Chondrocyte (in vitro differentiated cells): ENCODE measurements at regions not wholly inside any gene's neighbourhood (a gene's known extent, or its start where the extent isn't known, plus 50 kb on each side); places are given as distances from the start of the nearest gene placed in this dataset.
"Not testable (repeated sequence)": the region's sequence is repeated elsewhere in the genome, so short reads cannot be mapped to it uniquely, and the experiment has no call there.

Experiments
- DNase-seq: peaks from one replicate; pipeline ENCODE4 v3.0.0; 2021; ENCODE audit warnings: mixed read lengths, low spot score
- H3K27ac Mint-ChIP-seq: one replicate; pipeline ENCODE4 v1.8.0; 2021; ENCODE audit warnings: mild to moderate bottlenecking, moderate library complexity, mixed read lengths; ENCODE audit not compliant: unreplicated experiment
- H3K27me3 Mint-ChIP-seq: 2 replicates; pipeline ENCODE4 v1.8.0; 2021; ENCODE audit warnings: low read depth, mixed read lengths
- H3K36me3 Mint-ChIP-seq: 2 replicates; pipeline ENCODE4 v1.8.0; 2021; ENCODE audit warnings: low read depth, mixed read lengths
- H3K4me1 Mint-ChIP-seq: 2 replicates; pipeline ENCODE4 v1.8.0; 2021; ENCODE audit warnings: low read depth, mild to moderate bottlenecking, mixed read lengths
- H3K4me3 Mint-ChIP-seq: one replicate; pipeline ENCODE4 v1.8.0; 2021; ENCODE audit warnings: mild to moderate bottlenecking, moderate library complexity, mixed read lengths; ENCODE audit not compliant: unreplicated experiment
- H3K9me3 Mint-ChIP-seq: 2 replicates; pipeline ENCODE4 v1.8.0; 2021; ENCODE audit warnings: low read depth, mixed read lengths
- CTCF ChIP-seq: fragments of 200-600 bp; sonication (generic); IDR thresholded peaks from 2 replicates; pipeline ENCODE4 v1.5.0; 2021; ENCODE audit warnings: antibody characterized with exemption, mild to moderate bottlenecking, moderate library complexity

- no peak overlapping the region for H3K27ac Mint-ChIP-seq
- no peak for DNase-seq
- H3K9me3 Mint-ChIP-seq = no peaks in the 10 kb centered on the region
- no peaks in the 10 kb centered on the region for H3K36me3 Mint-ChIP-seq
- no peak overlapping the region for H3K4me3 Mint-ChIP-seq
- peaks cover 4% of the 10 kb centered on the region for H3K4me1 Mint-ChIP-seq
- no peaks in the 10 kb centered on the region for H3K27me3 Mint-ChIP-seq
- no peak for TF ChIP-seq CTCF
Observed at GRCh38 chr13:76668141-76668540, 218.1 kb downstream of the KCTD12 start.

- peak; percentile 84 for TF ChIP-seq CTCF
- Mint-ChIP-seq H3K36me3 (no peaks in the 10 kb centered on the region), H3K27ac (no peak overlapping the region), H3K4me1 (peaks cover 4% of the 10 kb centered on the region), H3K9me3 (no peaks in the 10 kb centered on the region), H3K27me3 (peaks cover under 1% of the 10 kb centered on the region), H3K4me3 (no peak overlapping the region)
- DNase-seq = no peak
Observed at GRCh38 chr13:76667551-76667950, 218.7 kb downstream of the KCTD12 start.

GRCh38 chr13:76663592-76664335 lies 222.4 kb downstream of the KCTD12 start:
- DNase-seq = no peak
- no peaks in the 10 kb centered on the region for H3K9me3 Mint-ChIP-seq
- TF ChIP-seq CTCF = no peak
- no peak overlapping the region for H3K27ac Mint-ChIP-seq
- peaks cover 9% of the 10 kb centered on the region for H3K4me1 Mint-ChIP-seq
- H3K4me3 Mint-ChIP-seq = no peak overlapping the region
- H3K27me3 Mint-ChIP-seq = peaks cover 5% of the 10 kb centered on the region
- H3K36me3 Mint-ChIP-seq = no peaks in the 10 kb centered on the region

- H3K4me3 Mint-ChIP-seq, H3K9me3 Mint-ChIP-seq, H3K36me3 Mint-ChIP-seq, DNase-seq, H3K4me1 Mint-ChIP-seq, H3K27me3 Mint-ChIP-seq: not testable (repeated sequence)
- H3K27ac Mint-ChIP-seq = peak overlapping the region; percentile 42
Observed at GRCh38 chr13:76659074-76659473, 227.1 kb downstream of the KCTD12 start.

- Mint-ChIP-seq H3K9me3 (no peaks in the 10 kb centered on the region), H3K4me3 (no peak overlapping the region), H3K36me3 (no peaks in the 10 kb centered on the region), H3K27ac (no peak overlapping the region), H3K27me3 (no peaks in the 10 kb centered on the region), H3K4me1 (peaks cover 4% of the 10 kb centered on the region)
- TF ChIP-seq CTCF = no peak
- no peak for DNase-seq
Observed at GRCh38 chr13:76656500-76656899, 229.7 kb downstream of the KCTD12 start.

GRCh38 chr13:76656056-76656455 lies 230.1 kb downstream of the KCTD12 start:
- H3K4me3 Mint-ChIP-seq = no peak overlapping the region
- H3K4me1 Mint-ChIP-seq = peaks cover 4% of the 10 kb centered on the region
- no peak for DNase-seq
- no peak for TF ChIP-seq CTCF
- no peaks in the 10 kb centered on the region for H3K36me3 Mint-ChIP-seq
- no peak overlapping the region for H3K27ac Mint-ChIP-seq
- H3K9me3 Mint-ChIP-seq = no peaks in the 10 kb centered on the region
- no peaks in the 10 kb centered on the region for H3K27me3 Mint-ChIP-seq
